ENCODE measurements at regions not wholly inside any gene's neighbourhood (a gene's known extent, or its start where the extent isn't known, plus 50 kb on each side); places are given as distances from the start of the nearest gene placed in this dataset.
"Not testable (repeated sequence)": the region's sequence is repeated elsewhere in the genome, so short reads cannot be mapped to it uniquely, and the experiment has no call there.

GRCh38 chr3:25851693-25852259, 61.9 kb downstream of the OXSM start:
- TF ChIP-seq CTCF, EP300 (IDR thresholded peaks at IDR 0.05): not testable (repeated sequence)

All from tibial nerve (tissue), 4 donors.